ENCODE measurements at regions not wholly inside any gene's neighbourhood (a gene's known extent, or its start where the extent isn't known, plus 50 kb on each side); places are given as distances from the start of the nearest gene placed in this dataset.

DNA sequence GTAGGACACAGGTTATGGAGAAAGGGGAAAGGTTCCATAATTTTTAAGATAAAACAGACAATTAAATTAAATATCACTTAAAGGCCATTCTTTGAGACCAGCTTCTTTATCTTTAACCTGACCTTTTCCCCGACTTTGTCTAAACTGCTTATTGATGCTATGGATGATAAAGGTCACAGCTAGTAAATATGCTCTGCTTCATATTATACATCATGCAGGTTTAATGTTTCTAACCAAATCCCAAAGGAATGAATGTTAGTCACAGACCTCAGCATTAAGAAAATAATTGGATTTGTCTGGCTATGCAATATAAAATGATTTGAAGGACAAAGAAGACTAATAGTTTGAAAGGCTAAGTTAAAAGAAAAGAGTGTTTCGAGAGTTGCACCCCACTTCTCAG, 147.6 kb downstream of the ST8SIA4 start:
- H3K9me3 ChIP-seq (ENCODE audit: control insufficient read depth, low read length) = no peaks in the 10 kb centered on the region

More for the DNA sequence above, 147.6 kb downstream of the ST8SIA4 start:
- intact Hi-C loops (cut with DNase I) = no loop called here
- Histone ChIP-seq H3K4me3 (ENCODE audit: low read length) (no peak overlapping the region), H3K4me1 (ENCODE audit: control insufficient read depth, insufficient read depth, low read length) (no peaks in the 10 kb centered on the region), H3K27ac (ENCODE audit: low read length) (no peak overlapping the region), H3K27me3 (ENCODE audit: control insufficient read depth, insufficient read depth) (no peaks in the 10 kb centered on the region)
- 74% methylated on average over 2 of the region's 2 CpGs for WGBS
- DNase-seq (no peak), ATAC-seq (no peak)

Measured in right cardiac atrium (tissue), 5 donors.